GM23248 (cell line): ENCODE measurements at regions not wholly inside any gene's neighbourhood (a gene's known extent, or its start where the extent isn't known, plus 50 kb on each side); places are given as distances from the start of the nearest gene placed in this dataset.

Experiments used
- EZH2 ChIP-seq: fragments of 200-600 bp; sonication (generic); IDR thresholded peaks from 2 replicates; pipeline ENCODE4 v1.6.1; 2018; ENCODE audit warnings: antibody characterized with exemption, mild to moderate bottlenecking; ENCODE audit not compliant: insufficient read depth, poor library complexity, severe bottlenecking
- EZH2phosphoT487 ChIP-seq: fragments of 200-600 bp; sonication (generic); IDR thresholded peaks from 2 replicates; pipeline ENCODE4 v1.6.1; 2018; ENCODE audit warnings: antibody characterized with exemption, moderate library complexity, mild to moderate bottlenecking, low read depth; ENCODE audit not compliant: insufficient read depth

DNA sequence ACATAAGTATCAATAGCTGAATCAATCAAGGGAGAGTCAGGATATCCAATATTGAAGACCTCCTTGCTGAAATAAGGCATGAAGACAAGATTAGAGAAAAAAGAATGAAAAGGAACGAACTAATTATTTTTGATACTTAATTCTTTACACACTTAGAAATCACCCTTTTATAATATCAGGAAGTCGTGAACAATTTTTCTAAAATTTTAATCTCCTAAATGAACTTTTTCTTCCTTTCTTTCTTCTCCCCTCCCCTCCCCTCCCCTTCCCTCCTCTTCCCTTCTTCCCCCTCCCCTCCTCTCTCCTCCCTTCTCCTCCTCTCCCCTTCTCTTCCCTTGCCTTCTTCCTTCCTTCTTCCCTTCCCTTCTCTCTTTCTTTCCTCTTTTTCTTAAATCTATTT, 872.1 kb upstream of the PCDH10 start:
- TF ChIP-seq EZH2 (no peak), EZH2phosphoT487 (no peak)
